GM23338 (cell line): ENCODE measurements at regions not wholly inside any gene's neighbourhood (a gene's known extent, or its start where the extent isn't known, plus 50 kb on each side); places are given as distances from the start of the nearest gene placed in this dataset.

Experiments used
- ATAC-seq: fragments of 200-7000 bp; cut with Tn5 transposase; 3 replicates; pipeline ENCODE4 v1.9.1; 2020
- DNase-seq: peaks from one replicate; pipeline ENCODE4 v3.0.0-alpha.2; 2015; ENCODE audit warnings: low spot score
- H2AFZ ChIP-seq: fragments of 200-600 bp; sonication (generic); 2 replicates; pipeline ENCODE4 v1.8.0; 2016; ENCODE audit warnings: antibody characterized with exemption, mild to moderate bottlenecking, moderate library complexity
- H3F3A ChIP-seq: fragments of 200-600 bp; sonication (generic); replicated peaks from 2 replicates; pipeline ENCODE4 v1.8.0; 2017; ENCODE audit warnings: antibody characterized with exemption, mixed run types, low read depth
- H3K27ac ChIP-seq: fragments of 200-600 bp; sonication (generic); 2 replicates; pipeline ENCODE4 v1.6.1; 2016; ENCODE audit warnings: low read depth
- H3K27me3 ChIP-seq: fragments of 200-600 bp; sonication (generic); 2 replicates; pipeline ENCODE4 v1.8.0; 2016; ENCODE audit warnings: mild to moderate bottlenecking, mixed run types, moderate library complexity; ENCODE audit not compliant: insufficient read depth
- H3K36me3 ChIP-seq: fragments of 200-600 bp; sonication (generic); 2 replicates; pipeline ENCODE4 v1.8.0; 2016; ENCODE audit warnings: mild to moderate bottlenecking; ENCODE audit not compliant: insufficient read depth
- H3K4me1 ChIP-seq: fragments of 200-600 bp; sonication (generic); 2 replicates; pipeline ENCODE4 v1.8.0; 2016; ENCODE audit warnings: mild to moderate bottlenecking, moderate library complexity; ENCODE audit not compliant: insufficient read depth
- H3K4me2 ChIP-seq: fragments of 200-600 bp; sonication (generic); 2 replicates; pipeline ENCODE4 v1.7.1; 2017; ENCODE audit warnings: mixed run types
- H3K4me3 ChIP-seq: fragments of 200-600 bp; sonication (generic); 2 replicates; pipeline ENCODE4 v1.6.1; 2016; ENCODE audit warnings: mixed run types
- H3K79me2 ChIP-seq: fragments of 200-600 bp; sonication (generic); replicated peaks from 2 replicates; pipeline ENCODE4 v1.8.0; 2017; ENCODE audit warnings: mild to moderate bottlenecking; ENCODE audit not compliant: insufficient read depth
- H3K9me2 ChIP-seq: fragments of 200-600 bp; sonication (generic); 2 replicates; pipeline ENCODE4 v1.8.0; 2017; ENCODE audit not compliant: insufficient read depth
- H4K20me1 ChIP-seq: fragments of 200-600 bp; sonication (generic); replicated peaks from 2 replicates; pipeline ENCODE4 v1.8.0; 2017; ENCODE audit warnings: mild to moderate bottlenecking; ENCODE audit not compliant: insufficient read depth
- H3K27ac Mint-ChIP-seq: 2 replicates; pipeline ENCODE4 v1.8.0; 2020; ENCODE audit warnings: inconsistent platforms, mild to moderate bottlenecking, moderate library complexity, mixed read lengths
- H3K27me3 Mint-ChIP-seq: 3 replicates; pipeline ENCODE4 v1.8.0; 2022; ENCODE audit warnings: low read depth, mild to moderate bottlenecking, moderate library complexity, mixed read lengths, inconsistent platforms; ENCODE audit not compliant: insufficient read depth, poor library complexity
- H3K36me3 Mint-ChIP-seq: 3 replicates; pipeline ENCODE4 v1.8.0; 2021; ENCODE audit warnings: low read depth, mild to moderate bottlenecking, inconsistent platforms, moderate library complexity, mixed read lengths
- H3K4me1 Mint-ChIP-seq: 3 replicates; pipeline ENCODE4 v1.8.0; 2020; ENCODE audit warnings: mild to moderate bottlenecking, inconsistent platforms, mixed read lengths
- H3K4me3 Mint-ChIP-seq: 3 replicates; pipeline ENCODE4 v1.8.0; 2021; ENCODE audit warnings: moderate library complexity, mild to moderate bottlenecking, inconsistent platforms, mixed read lengths
- H3K9me3 Mint-ChIP-seq: 3 replicates; pipeline ENCODE4 v1.8.0; 2020; ENCODE audit warnings: moderate library complexity, mild to moderate bottlenecking, inconsistent platforms, mixed read lengths
- CREB1 ChIP-seq: fragments of 250-450 bp; sonication (Bioruptor Pico); IDR thresholded peaks from 2 replicates; pipeline ENCODE4 v1.5.0; 2020; ENCODE audit warnings: low read depth, mild to moderate bottlenecking, moderate library complexity
- EZH2phosphoT487 ChIP-seq: fragments of 200-600 bp; sonication (generic); IDR thresholded peaks from one replicate; pipeline ENCODE4 v1.8.1; 2018; ENCODE audit warnings: antibody characterized with exemption; ENCODE audit not compliant: unreplicated experiment
- JUNB ChIP-seq: IDR thresholded peaks from one replicate; pipeline ENCODE4 v1.6.1; 2016; ENCODE audit warnings: antibody characterized with exemption; ENCODE audit not compliant: unreplicated experiment
- NANOG ChIP-seq: IDR thresholded peaks from 2 replicates; pipeline ENCODE4 v1.6.1; 2016; ENCODE audit warnings: antibody characterized with exemption, borderline replicate concordance
- POLR2AphosphoS5 ChIP-seq: IDR thresholded peaks from 2 replicates; pipeline ENCODE4 v1.6.1; 2016; ENCODE audit warnings: antibody characterized with exemption, low read depth
- ZNF114 ChIP-seq: fragments of 250-450 bp; sonication (Bioruptor Pico); IDR thresholded peaks from 2 replicates; pipeline ENCODE4 v1.5.0; 2020; ENCODE audit warnings: mild to moderate bottlenecking, moderate library complexity
- ZNF331 ChIP-seq: fragments of 250-450 bp; sonication (Bioruptor Pico); IDR thresholded peaks from 2 replicates; pipeline ENCODE4 v1.5.0; 2020; ENCODE audit warnings: low read depth, mild to moderate bottlenecking, moderate library complexity
- TF ChIP-seq, protein P1 (sequence below): IDR thresholded peaks from 2 replicates; pipeline ENCODE4 v1.6.1; 2016; ENCODE audit warnings: antibody characterized with exemption
- TF ChIP-seq, protein P2 (sequence below): fragments of 250-450 bp; sonication (Bioruptor Pico); IDR thresholded peaks from 2 replicates; pipeline ENCODE4 v1.5.0; 2020; ENCODE audit warnings: mild to moderate bottlenecking, moderate library complexity
- TF ChIP-seq, protein P3 (sequence below), 2 experiments: fragments of 200-600 bp in 1 of 2; sonication (generic) in 1 of 2; conservative IDR thresholded peaks; 2 replicates each; pipeline versions ENCODE4 v1.5.1 to v1.6.1; 2016 to 2017; ENCODE audit warnings: antibody characterized with exemption in 2 of 2, low read depth in 2 of 2, mild to moderate bottlenecking in 2 of 2, moderate library complexity in 1 of 2

DNA sequence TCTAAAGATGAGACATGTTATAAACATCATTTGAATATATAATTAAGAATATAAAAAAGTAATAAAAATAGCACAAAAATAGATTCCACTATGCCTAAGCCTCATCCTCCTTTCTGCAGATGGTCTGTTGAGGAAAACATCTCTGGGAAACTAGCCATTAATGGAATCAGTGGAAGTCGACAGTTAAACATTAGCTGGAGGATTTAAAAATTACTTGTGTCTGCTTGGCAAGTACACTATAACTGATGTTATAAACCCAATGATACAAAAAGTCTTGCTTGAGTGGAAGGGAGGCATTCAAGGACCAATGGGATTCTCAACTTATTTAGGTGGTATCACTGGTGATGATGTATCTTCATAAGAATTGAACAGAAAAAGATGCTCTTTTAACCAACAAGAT lies 1598.3 kb downstream of the PCDH18 start (continued):
- TF ChIP-seq, protein P1, sequence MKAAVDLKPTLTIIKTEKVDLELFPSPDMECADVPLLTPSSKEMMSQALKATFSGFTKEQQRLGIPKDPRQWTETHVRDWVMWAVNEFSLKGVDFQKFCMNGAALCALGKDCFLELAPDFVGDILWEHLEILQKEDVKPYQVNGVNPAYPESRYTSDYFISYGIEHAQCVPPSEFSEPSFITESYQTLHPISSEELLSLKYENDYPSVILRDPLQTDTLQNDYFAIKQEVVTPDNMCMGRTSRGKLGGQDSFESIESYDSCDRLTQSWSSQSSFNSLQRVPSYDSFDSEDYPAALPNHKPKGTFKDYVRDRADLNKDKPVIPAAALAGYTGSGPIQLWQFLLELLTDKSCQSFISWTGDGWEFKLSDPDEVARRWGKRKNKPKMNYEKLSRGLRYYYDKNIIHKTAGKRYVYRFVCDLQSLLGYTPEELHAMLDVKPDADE = no peak
- no peak for TF ChIP-seq EZH2phosphoT487

DNA sequence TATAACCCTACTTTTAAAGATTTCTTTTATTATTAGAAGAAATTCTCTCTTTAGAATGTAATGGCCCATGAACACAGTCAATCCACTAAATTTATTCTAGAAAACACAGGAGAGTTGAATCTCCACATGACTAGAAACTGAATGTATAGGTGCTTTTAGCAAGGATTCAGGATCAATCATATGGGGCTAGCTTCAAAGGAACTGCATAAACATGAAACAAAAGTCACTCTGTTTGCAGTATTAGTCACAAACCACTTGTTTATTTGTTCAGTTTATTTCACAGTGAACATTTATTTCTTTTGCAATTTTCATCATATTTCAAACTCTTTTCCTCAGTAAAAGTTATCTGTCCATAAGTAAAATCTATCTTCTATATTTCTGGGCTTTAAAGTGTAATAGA lies 1604.6 kb downstream of the PCDH18 start:
- Histone ChIP-seq H3K4me2 (no peak overlapping the region), H2AFZ (no peak overlapping the region), H3K27ac (no peak overlapping the region), H3K36me3 (no peaks in the 10 kb centered on the region), H3K4me1 (no peaks in the 10 kb centered on the region), H4K20me1 (no peaks in the 10 kb centered on the region), H3F3A (no peaks in the 10 kb centered on the region), H3K27me3 (no peaks in the 10 kb centered on the region), H3K79me2 (no peaks in the 10 kb centered on the region), H3K4me3 (no peak overlapping the region), H3K9me2 (no peaks in the 10 kb centered on the region)
- no peak overlapping the region for H3K27ac Mint-ChIP-seq
- no peaks in the 10 kb centered on the region for H3K4me1 Mint-ChIP-seq
- peaks cover 6% of the 10 kb centered on the region for H3K27me3 Mint-ChIP-seq
- H3K9me3 Mint-ChIP-seq = no peaks in the 10 kb centered on the region
- no peaks in the 10 kb centered on the region for H3K36me3 Mint-ChIP-seq
- no peak for ATAC-seq
- no peak for TF ChIP-seq POLR2AphosphoS5
- no peak overlapping the region for H3K4me3 Mint-ChIP-seq
- DNase-seq = no peak

DNA sequence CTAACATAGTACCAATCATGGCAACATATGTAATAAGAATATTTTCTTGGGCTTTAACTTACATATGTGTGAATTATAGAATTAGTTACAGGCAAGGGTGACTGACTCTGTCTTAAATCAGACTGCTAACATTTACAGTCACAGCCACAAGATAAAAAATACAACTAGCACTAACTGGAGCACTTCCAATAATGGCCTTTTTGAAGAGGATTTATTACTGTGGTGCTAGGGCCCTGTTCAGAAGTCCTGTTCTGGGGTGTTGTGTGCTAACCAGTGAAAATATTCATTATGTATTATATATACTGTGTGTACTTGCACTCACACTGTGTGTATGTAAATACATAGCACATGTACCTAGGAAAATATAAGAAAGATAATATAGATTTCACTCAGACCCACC lies 1611.2 kb downstream of the PCDH18 start:
- H3K27me3 Mint-ChIP-seq = peaks cover 6% of the 10 kb centered on the region
- TF ChIP-seq ZNF331 (no peak), POLR2AphosphoS5 (no peak), JUNB (no peak), CREB1 (CRISPR knock-in tag) (no peak), ZNF114 (no peak), EZH2phosphoT487 (no peak), NANOG (no peak)
- TF ChIP-seq, protein P2, sequence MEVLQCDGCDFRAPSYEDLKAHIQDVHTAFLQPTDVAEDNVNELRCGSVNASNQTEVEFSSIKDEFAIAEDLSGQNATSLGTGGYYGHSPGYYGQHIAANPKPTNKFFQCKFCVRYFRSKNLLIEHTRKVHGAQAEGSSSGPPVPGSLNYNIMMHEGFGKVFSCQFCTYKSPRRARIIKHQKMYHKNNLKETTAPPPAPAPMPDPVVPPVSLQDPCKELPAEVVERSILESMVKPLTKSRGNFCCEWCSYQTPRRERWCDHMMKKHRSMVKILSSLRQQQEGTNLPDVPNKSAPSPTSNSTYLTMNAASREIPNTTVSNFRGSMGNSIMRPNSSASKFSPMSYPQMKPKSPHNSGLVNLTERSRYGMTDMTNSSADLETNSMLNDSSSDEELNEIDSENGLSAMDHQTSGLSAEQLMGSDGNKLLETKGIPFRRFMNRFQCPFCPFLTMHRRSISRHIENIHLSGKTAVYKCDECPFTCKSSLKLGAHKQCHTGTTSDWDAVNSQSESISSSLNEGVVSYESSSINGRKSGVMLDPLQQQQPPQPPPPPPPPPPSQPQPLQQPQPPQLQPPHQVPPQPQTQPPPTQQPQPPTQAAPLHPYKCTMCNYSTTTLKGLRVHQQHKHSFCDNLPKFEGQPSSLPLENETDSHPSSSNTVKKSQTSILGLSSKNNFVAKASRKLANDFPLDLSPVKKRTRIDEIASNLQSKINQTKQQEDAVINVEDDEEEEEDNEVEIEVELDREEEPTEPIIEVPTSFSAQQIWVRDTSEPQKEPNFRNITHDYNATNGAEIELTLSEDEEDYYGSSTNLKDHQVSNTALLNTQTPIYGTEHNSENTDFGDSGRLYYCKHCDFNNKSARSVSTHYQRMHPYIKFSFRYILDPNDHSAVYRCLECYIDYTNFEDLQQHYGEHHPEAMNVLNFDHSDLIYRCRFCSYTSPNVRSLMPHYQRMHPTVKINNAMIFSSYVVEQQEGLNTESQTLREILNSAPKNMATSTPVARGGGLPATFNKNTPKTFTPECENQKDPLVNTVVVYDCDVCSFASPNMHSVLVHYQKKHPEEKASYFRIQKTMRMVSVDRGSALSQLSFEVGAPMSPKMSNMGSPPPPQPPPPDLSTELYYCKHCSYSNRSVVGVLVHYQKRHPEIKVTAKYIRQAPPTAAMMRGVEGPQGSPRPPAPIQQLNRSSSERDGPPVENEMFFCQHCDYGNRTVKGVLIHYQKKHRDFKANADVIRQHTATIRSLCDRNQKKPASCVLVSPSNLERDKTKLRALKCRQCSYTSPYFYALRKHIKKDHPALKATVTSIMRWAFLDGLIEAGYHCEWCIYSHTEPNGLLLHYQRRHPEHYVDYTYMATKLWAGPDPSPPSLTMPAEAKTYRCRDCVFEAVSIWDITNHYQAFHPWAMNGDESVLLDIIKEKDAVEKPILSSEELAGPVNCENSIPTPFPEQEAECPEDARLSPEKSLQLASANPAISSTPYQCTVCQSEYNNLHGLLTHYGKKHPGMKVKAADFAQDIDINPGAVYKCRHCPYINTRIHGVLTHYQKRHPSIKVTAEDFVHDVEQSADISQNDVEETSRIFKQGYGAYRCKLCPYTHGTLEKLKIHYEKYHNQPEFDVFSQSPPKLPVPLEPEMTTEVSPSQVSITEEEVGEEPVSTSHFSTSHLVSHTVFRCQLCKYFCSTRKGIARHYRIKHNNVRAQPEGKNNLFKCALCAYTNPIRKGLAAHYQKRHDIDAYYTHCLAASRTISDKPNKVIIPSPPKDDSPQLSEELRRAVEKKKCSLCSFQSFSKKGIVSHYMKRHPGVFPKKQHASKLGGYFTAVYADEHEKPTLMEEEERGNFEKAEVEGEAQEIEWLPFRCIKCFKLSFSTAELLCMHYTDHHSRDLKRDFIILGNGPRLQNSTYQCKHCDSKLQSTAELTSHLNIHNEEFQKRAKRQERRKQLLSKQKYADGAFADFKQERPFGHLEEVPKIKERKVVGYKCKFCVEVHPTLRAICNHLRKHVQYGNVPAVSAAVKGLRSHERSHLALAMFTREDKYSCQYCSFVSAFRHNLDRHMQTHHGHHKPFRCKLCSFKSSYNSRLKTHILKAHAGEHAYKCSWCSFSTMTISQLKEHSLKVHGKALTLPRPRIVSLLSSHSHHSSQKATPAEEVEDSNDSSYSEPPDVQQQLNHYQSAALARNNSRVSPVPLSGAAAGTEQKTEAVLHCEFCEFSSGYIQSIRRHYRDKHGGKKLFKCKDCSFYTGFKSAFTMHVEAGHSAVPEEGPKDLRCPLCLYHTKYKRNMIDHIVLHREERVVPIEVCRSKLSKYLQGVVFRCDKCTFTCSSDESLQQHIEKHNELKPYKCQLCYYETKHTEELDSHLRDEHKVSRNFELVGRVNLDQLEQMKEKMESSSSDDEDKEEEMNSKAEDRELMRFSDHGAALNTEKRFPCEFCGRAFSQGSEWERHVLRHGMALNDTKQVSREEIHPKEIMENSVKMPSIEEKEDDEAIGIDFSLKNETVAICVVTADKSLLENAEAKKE (CRISPR knock-in tag) = no peak
- TF ChIP-seq, protein P3, sequence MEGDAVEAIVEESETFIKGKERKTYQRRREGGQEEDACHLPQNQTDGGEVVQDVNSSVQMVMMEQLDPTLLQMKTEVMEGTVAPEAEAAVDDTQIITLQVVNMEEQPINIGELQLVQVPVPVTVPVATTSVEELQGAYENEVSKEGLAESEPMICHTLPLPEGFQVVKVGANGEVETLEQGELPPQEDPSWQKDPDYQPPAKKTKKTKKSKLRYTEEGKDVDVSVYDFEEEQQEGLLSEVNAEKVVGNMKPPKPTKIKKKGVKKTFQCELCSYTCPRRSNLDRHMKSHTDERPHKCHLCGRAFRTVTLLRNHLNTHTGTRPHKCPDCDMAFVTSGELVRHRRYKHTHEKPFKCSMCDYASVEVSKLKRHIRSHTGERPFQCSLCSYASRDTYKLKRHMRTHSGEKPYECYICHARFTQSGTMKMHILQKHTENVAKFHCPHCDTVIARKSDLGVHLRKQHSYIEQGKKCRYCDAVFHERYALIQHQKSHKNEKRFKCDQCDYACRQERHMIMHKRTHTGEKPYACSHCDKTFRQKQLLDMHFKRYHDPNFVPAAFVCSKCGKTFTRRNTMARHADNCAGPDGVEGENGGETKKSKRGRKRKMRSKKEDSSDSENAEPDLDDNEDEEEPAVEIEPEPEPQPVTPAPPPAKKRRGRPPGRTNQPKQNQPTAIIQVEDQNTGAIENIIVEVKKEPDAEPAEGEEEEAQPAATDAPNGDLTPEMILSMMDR (conservative IDR thresholded peaks at IDR 0.05; ENCODE audit: low read depth in 2 of 2) = no peak

More for the DNA sequence above, 1611.2 kb downstream of the PCDH18 start:
- H2AFZ ChIP-seq = no peak overlapping the region
- H3K9me3 Mint-ChIP-seq = no peaks in the 10 kb centered on the region
- H3K4me1 ChIP-seq = no peaks in the 10 kb centered on the region
- H4K20me1 ChIP-seq = no peaks in the 10 kb centered on the region
- no peaks in the 10 kb centered on the region for H3K4me1 Mint-ChIP-seq
- no peak overlapping the region for H3K27ac Mint-ChIP-seq
- H3K36me3 Mint-ChIP-seq = no peaks in the 10 kb centered on the region
- no peaks in the 10 kb centered on the region for H3K36me3 ChIP-seq
- H3K9me2 ChIP-seq = no peaks in the 10 kb centered on the region
- no peak overlapping the region for H3K4me3 Mint-ChIP-seq
- H3K79me2 ChIP-seq = no peaks in the 10 kb centered on the region
- ATAC-seq = no peak
- no peaks in the 10 kb centered on the region for H3F3A ChIP-seq
- H3K27ac ChIP-seq = no peak overlapping the region
- DNase-seq = no peak
- H3K27me3 ChIP-seq = no peaks in the 10 kb centered on the region
- H3K4me2 ChIP-seq = no peak overlapping the region
- H3K4me3 ChIP-seq = no peak overlapping the region
